HG02571 (cell line): ENCODE measurements at regions not wholly inside any gene's neighbourhood (a gene's known extent, or its start where the extent isn't known, plus 50 kb on each side); places are given as distances from the start of the nearest gene placed in this dataset.
"Not testable (repeated sequence)": the region's sequence is repeated elsewhere in the genome, so short reads cannot be mapped to it uniquely, and the experiment has no call there.

Experiments used
- ATAC-seq: cut with Tn5 transposase; IDR thresholded peaks from one replicate; pipeline ENCODE4 v1.9.1; 2021; ENCODE audit warnings: mild to moderate bottlenecking, moderate library complexity; ENCODE audit not compliant: unreplicated experiment

- no peak for ATAC-seq
These were observed 929.8 kb upstream of the SLITRK1 start for GRCh38 chr13:84812078-84812477.

DNA sequence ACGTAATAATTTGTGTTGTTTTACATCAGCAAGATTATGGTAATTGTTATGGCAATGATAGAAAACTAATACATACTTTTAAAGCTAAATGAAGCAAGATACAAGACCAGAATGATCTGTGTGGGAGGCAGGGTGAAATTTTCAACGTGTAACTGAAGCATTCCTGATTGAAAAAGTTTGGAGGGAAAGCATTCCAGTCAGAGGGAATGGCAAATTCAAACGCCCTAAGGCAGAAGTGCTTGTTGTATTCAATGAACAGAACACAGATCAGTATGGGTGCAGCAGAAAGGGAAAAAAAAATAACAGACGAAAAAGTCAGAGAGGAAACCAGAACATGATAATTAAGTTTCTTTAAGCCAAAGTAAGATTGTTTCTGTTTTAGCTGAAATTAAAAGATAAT is 928.5 kb upstream of the SLITRK1 start:
- no peak for ATAC-seq

DNA sequence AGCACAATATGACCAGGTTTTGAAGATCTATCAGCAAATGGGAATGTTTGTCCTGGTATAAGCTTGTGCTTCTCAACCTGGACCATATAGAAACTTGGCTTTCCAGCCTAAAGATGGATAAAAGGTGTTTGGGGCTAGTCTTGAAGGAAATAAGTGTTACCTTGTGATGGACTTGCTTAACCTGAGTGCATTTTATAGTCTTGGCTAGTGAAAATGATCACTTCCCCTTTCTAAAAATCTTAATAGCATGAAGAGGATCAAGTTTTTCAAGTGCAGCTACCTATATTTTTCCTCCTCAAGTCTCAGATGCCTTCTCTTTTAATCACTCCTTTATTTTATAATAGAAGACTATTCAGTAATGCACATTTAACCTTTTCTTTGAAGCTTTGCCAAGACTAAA is 919.8 kb upstream of the SLITRK1 start:
- ATAC-seq: no peak

DNA sequence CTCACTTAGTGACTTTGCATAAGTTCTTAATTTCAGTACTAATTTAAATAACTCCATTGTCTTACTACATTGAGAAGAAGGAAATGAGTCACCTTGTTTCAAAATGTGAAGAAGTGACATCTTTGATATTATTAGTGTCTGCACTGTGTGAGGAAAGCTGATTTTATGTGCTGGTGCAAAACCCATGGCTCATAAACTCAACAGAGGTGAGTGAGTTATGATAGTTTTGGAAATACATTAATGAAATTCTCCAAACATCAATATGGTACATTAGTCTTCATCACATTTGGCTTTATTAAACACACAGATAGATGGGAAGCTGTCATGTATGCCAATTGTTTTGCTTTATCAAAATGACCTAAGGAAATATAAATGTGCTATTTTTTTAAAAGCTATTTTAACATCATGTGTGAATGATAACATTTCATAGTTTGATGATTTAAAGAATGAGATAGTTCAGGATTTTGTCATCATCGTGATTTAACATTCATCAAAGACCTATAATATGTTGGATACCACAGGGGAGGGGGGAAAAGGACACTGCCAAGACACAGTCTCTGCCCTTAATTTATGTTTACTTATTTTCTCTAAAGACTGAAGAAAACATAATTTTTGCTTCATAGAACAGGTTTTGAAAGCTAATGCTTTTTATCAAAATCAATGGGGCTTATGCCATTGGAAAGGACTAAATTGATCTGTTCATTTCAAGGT is 902.3 kb upstream of the SLITRK1 start:
- no peak for ATAC-seq

DNA sequence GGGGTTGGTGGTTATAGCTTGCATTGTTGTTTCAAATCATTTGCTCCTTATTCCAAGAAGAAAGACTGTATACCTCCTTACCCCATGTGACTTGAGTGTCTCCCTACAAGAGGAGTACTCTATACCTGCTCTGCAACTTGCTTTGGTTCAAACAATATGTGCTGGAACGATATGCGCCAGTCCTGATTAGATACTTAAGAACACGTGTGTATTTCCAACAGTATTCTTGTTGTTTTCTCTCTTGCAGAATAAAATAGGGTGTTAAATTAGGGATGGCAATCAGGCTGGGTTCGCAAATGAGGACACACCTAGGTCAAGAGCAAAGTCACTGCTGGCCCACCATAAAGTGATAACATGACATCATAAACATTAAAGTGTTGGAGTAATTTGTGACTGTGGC is 895.0 kb upstream of the SLITRK1 start:
- ATAC-seq: no peak

DNA sequence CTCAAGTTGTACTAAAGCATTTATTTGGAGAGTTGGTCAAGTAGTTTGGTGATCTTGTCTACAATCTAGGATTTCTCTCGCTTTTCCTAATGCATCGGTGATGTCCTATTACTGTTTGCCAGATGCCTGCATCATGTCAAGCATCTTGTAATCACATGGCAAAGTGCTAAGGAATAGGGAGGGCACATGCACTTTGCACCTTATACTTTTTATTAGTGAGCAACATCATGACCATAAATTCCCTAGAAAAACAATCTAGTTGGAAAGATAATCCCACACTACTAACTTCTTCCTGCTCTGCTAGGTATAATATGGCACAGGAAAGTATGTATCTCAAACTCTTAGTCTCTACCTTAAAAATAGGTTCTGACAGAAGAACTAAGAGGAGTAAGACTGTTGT is 894.3 kb upstream of the SLITRK1 start:
- ATAC-seq: no peak

GRCh38 chr13:84775920-84776319 is 893.6 kb upstream of the SLITRK1 start:
- ATAC-seq: not testable (repeated sequence)

DNA sequence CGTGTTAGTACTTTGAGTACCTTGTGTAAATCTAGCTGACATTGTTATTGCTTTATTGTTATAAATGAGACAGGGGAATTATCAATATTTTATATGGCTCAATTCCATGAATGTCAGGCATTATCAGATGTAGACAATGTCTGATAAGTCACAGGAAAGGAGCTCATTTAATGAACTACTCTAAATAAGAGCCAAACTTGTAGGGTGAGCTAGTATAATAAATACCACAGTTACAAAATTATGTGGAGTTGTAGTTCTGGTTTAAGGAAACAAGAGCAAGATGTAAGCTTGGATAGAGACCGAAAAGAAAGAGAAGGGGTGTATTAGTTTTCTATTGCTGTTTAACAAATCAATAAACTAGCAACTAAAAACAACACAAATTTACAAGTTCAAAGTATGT is 891.8 kb upstream of the SLITRK1 start:
- no peak for ATAC-seq

DNA sequence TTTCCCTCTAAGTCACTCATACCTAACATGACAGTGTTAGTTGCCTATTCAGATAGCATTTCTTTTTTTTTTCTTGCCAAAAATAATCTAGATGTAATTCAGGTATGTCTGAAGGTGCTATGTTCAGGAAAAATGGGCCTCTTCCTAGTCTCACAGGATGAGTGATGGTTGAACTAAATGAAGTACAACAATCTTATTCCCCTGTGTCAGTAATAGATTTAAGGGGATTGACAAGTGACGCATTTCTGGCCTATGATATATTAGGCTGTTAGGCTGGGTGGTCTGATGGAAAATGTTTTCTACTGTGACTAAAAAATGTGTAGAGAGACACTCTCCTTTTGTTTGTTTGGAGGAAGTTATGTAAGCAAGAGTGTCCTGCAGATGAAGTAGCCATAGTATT is 878.7 kb upstream of the SLITRK1 start:
- ATAC-seq: no peak

- no peak for ATAC-seq
These were observed 866.9 kb upstream of the SLITRK1 start for GRCh38 chr13:84749126-84749525.

GRCh38 chr13:84745051-84745551 is 862.8 kb upstream of the SLITRK1 start:
- no peak for ATAC-seq

GRCh38 chr13:84744203-84744602 is 861.9 kb upstream of the SLITRK1 start:
- no peak for ATAC-seq

DNA sequence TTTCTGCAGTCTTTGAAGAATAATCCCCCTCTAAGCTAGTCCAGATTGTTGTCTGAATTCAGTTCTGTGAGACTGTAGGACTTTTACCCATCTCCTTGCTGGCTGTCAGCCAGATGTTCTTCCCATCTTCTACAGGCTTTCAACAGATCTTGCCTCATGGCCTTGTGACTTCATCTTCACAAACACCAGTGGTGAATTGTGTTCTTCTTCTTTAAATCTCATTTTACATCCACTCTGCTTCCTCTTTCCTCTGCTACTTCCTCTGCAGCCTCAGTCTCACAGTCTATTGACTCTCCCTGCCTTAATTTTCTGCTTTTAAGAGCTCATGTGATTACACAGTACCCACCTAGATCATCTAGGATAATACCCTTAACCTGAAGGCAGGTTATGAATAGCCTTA is 859.0 kb upstream of the SLITRK1 start:
- no peak for ATAC-seq

DNA sequence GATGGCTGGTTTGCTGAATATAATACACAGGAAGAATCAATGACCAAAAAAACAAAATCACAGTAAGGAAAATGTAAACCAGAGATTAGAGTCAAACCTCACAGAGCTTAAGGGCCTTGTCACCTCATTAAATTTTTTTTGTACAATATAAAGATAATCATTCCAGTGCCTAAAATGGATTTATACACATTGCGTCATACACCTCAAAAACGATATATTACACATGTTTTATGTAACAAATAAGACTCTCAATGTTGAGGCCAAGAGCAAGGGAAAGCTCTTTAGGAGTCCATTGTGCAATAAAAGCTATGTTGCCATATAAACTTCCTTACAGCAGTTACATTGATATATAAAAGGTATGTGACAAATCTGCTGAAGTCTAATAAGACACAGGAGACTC is 856.7 kb upstream of the SLITRK1 start:
- no peak for ATAC-seq

- ATAC-seq: no peak
These were observed 855.4 kb upstream of the SLITRK1 start for GRCh38 chr13:84737661-84738060.

- ATAC-seq: no peak
These were observed 848.1 kb upstream of the SLITRK1 start for GRCh38 chr13:84730376-84730775.

DNA sequence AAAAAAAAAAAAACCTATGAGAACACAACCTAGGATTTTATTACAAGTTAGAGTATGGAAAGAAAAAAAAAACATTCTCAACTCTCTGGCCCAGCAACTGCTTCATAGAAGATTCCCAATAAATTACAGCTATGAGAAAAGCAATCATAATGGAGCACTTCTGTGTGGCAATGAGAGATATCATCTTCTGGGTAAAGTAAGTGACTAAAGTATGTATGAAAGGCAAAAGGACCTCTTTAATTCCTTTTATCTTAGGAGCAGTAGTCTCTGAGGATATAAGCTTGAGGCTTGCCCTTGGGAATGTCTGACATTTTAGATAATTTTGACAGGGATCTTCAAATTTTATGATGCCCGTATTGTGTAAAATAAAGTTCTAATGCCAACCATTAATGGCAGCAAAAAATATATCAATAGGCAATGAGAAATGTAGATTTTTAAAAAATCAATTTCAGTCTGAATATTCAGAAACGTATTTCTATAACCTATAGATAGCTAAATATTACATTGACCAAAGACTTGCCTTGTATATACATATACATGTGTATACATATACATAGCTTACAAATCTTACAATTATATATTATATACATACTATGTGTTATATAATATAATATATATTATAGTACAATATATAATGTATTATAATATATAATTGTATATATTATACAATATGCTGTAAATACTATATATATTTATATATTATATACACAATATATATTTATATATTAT is 823.9 kb upstream of the SLITRK1 start:
- ATAC-seq: no peak

- no peak for ATAC-seq
These were observed 819.9 kb upstream of the SLITRK1 start for GRCh38 chr13:84702174-84702573.

GRCh38 chr13:84697591-84697990 is 815.3 kb upstream of the SLITRK1 start:
- not testable (repeated sequence) for ATAC-seq

GRCh38 chr13:84686973-84687372 is 804.7 kb upstream of the SLITRK1 start:
- ATAC-seq: no peak

DNA sequence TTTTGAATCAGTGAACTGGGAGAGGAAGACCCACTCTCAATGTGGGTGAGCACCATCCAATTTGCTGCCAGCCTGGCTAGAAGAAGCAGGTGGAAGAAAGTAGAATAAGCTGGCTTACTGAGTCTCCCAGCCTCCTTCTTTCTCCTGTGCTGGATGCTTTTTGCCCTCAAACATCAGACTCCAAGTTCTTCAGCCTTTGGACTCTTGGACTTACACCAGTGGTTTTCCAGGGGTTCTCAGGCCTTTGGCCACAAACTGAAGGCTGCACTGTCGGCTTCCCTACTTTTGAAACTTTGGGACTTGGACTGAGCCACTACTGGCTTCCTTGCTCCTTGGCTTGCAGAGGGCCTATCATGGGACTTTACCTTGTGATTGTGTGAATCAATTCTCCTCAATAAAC is 804.2 kb upstream of the SLITRK1 start:
- no peak for ATAC-seq

DNA sequence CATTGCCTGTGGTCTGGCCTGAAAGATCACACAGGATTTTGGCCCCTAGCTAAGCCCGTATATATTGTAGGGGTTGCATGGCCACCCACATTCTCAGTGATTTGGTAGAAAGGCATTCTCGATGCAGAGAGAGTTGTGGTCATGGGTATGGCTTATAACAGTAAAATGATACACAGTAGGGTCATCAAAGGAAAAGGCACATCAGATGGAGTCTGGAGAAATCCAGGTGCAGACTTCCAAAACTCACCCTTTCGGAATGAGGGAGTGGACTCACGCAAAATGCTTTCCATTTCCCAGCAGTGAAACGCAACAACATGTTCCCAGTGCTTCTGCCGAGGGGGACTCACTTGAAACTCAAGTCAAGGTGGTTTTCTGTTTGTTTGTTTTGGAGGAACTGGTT is 802.5 kb upstream of the SLITRK1 start:
- ATAC-seq: no peak
